GM18858 (cell line): ENCODE measurements at regions not wholly inside any gene's neighbourhood (a gene's known extent, or its start where the extent isn't known, plus 50 kb on each side); places are given as distances from the start of the nearest gene placed in this dataset.

Experiments used
- ATAC-seq: cut with Tn5 transposase; IDR thresholded peaks from one replicate; pipeline ENCODE4 v1.9.1; 2021; ENCODE audit not compliant: unreplicated experiment

- ATAC-seq, result no peak
Observed at GRCh38 chr7:45343746-45344145, 186.2 kb downstream of the RAMP3 start.

GRCh38 chr7:45347804-45348203 lies 190.2 kb downstream of the RAMP3 start:
- no peak for ATAC-seq

GRCh38 chr7:45349090-45349489 lies 191.5 kb downstream of the RAMP3 start:
- no peak for ATAC-seq

- no peak for ATAC-seq
Observed at GRCh38 chr7:45350896-45351295, 193.3 kb downstream of the RAMP3 start.

GRCh38 chr7:45358287-45358686 lies 200.7 kb downstream of the RAMP3 start:
- ATAC-seq, result no peak

GRCh38 chr7:45359250-45359649 lies 201.7 kb downstream of the RAMP3 start:
- no peak for ATAC-seq

- no peak for ATAC-seq
Observed at GRCh38 chr7:45359776-45360175, 202.2 kb downstream of the RAMP3 start.

GRCh38 chr7:45363669-45364068 lies 206.1 kb downstream of the RAMP3 start:
- no peak for ATAC-seq

- ATAC-seq, result no peak
Observed at GRCh38 chr7:45365341-45365740, 207.8 kb downstream of the RAMP3 start.

GRCh38 chr7:45366475-45366874 lies 207.7 kb upstream of the ADCY1 start:
- no peak for ATAC-seq

- ATAC-seq, result no peak
Observed at GRCh38 chr7:45367026-45367425, 207.1 kb upstream of the ADCY1 start.

GRCh38 chr7:45368129-45368807 lies 205.9 kb upstream of the ADCY1 start:
- ATAC-seq, result no peak

GRCh38 chr7:45384499-45384898 lies 189.7 kb upstream of the ADCY1 start:
- ATAC-seq, result no peak

- no peak for ATAC-seq
Observed at GRCh38 chr7:45387837-45388236, 186.3 kb upstream of the ADCY1 start.

- ATAC-seq, result no peak
Observed at GRCh38 chr7:45389073-45389872, 184.9 kb upstream of the ADCY1 start.

GRCh38 chr7:45390180-45390579 lies 184.0 kb upstream of the ADCY1 start:
- ATAC-seq, result no peak

GRCh38 chr7:45390731-45391130 lies 183.4 kb upstream of the ADCY1 start:
- no peak for ATAC-seq

GRCh38 chr7:45391618-45392451 lies 182.3 kb upstream of the ADCY1 start:
- ATAC-seq, result no peak

GRCh38 chr7:45394117-45394708 lies 180.0 kb upstream of the ADCY1 start:
- ATAC-seq, result no peak

- no peak for ATAC-seq
Observed at GRCh38 chr7:45399069-45399468, 175.1 kb upstream of the ADCY1 start.

GRCh38 chr7:45400680-45401079 lies 173.5 kb upstream of the ADCY1 start:
- ATAC-seq, result no peak
